ENCODE measurements at regions not wholly inside any gene's neighbourhood (a gene's known extent, or its start where the extent isn't known, plus 50 kb on each side); places are given as distances from the start of the nearest gene placed in this dataset.

GRCh38 chr1:172931340-172931739, 119.4 kb downstream of the TNFSF18 start:
- TF ChIP-seq CTCF (conservative IDR thresholded peaks at IDR 0.05; ENCODE audit: low read depth, low read length) (no peak), MXI1 (IDR thresholded peaks at IDR 0.05; ENCODE audit: borderline replicate concordance, low read depth, low read length) (no peak), POLR2A (IDR thresholded peaks at IDR 0.05; ENCODE audit: low read depth, low read length) (no peak), USF2 (IDR thresholded peaks at IDR 0.05; ENCODE audit: low read depth, low read length) (no peak), SMC3 (IDR thresholded peaks at IDR 0.05; ENCODE audit: low read depth, low read length) (no peak), CHD1 (IDR thresholded peaks at IDR 0.05; ENCODE audit: low read depth, low read length) (no peak)

Data from IMR-90 (cell line).